ENCODE measurements at regions not wholly inside any gene's neighbourhood (a gene's known extent, or its start where the extent isn't known, plus 50 kb on each side); places are given as distances from the start of the nearest gene placed in this dataset.

GRCh38 chr10:33501161-33501560 is 166.7 kb upstream of the NRP1 start:
- TF ChIP-seq TAF1 (IDR thresholded peaks at IDR 0.05; ENCODE audit: low read depth, low read length) (no peak), POLR2A (IDR thresholded peaks at IDR 0.05; ENCODE audit: low read depth, low read length) (no peak), POLR2AphosphoS5 (IDR thresholded peaks at IDR 0.05; ENCODE audit: low read depth, low read length) (no peak), SPI1 (IDR thresholded peaks at IDR 0.05; ENCODE audit: low read depth, low read length) (no peak), PAX5 (IDR thresholded peaks at IDR 0.05; ENCODE audit: insufficient read depth, low read length, severe bottlenecking) (no peak), POU2F2 (IDR thresholded peaks at IDR 0.05; ENCODE audit: low read depth, low read length) (no peak)

Measured in GM12891 (cell line).